HEK293T (cell line): ENCODE measurements at regions not wholly inside any gene's neighbourhood (a gene's known extent, or its start where the extent isn't known, plus 50 kb on each side); places are given as distances from the start of the nearest gene placed in this dataset.
"Not testable (repeated sequence)": the region's sequence is repeated elsewhere in the genome, so short reads cannot be mapped to it uniquely, and the experiment has no call there.

Experiments
- CTCF ChIA-PET: fragments of 350-600 bp; formaldehyde crosslinking; extraction: SDS; loops from one replicate; lab custom pipeline; 2021; ENCODE audit warnings: antibody characterized with exemption, inconsistent platforms; lab: Yijun Ruan, JAX
- POLR2A ChIA-PET: fragments of 350-600 bp; formaldehyde crosslinking; extraction: SDS; loops from one replicate; lab custom pipeline; 2020; ENCODE audit warnings: antibody characterized with exemption, inconsistent platforms; lab: Yijun Ruan, JAX
- DNase-seq: peaks from one replicate; pipeline ENCODE4 v3.0.0; 2012; ENCODE audit warnings: mixed read lengths; ENCODE audit errors: extremely low spot score
- ARNT ChIP-seq: fragments of 450-650 bp; IDR thresholded peaks from 2 replicates; pipeline ENCODE4 v1.6.1; 2017; ENCODE audit warnings: mild to moderate bottlenecking
- BHLHE40 ChIP-seq: fragments of 450-650 bp; IDR thresholded peaks from 2 replicates; pipeline ENCODE4 v1.6.1; 2016; ENCODE audit warnings: mild to moderate bottlenecking, moderate library complexity, borderline replicate concordance
- CTBP1 ChIP-seq: fragments of 450-650 bp; IDR thresholded peaks from 2 replicates; pipeline ENCODE4 v1.6.1; 2016; ENCODE audit warnings: borderline replicate concordance
- ELF4 ChIP-seq: fragments of 450-650 bp; IDR thresholded peaks from 2 replicates; pipeline ENCODE4 v1.6.1; 2017; ENCODE audit warnings: antibody characterized with exemption
- FOXA1 ChIP-seq: fragments of 450-650 bp; IDR thresholded peaks from 2 replicates; pipeline ENCODE4 v1.6.1; 2016; ENCODE audit warnings: mild to moderate bottlenecking
- FOXK2 ChIP-seq: fragments of 450-650 bp; IDR thresholded peaks from 2 replicates; pipeline ENCODE4 v1.6.1; 2016; ENCODE audit warnings: mild to moderate bottlenecking
- FOXM1 ChIP-seq: fragments of 450-650 bp; IDR thresholded peaks from 2 replicates; pipeline ENCODE4 v1.6.1; 2017; ENCODE audit warnings: mild to moderate bottlenecking, borderline replicate concordance
- HDGF ChIP-seq: fragments of 450-650 bp; IDR thresholded peaks from 2 replicates; pipeline ENCODE4 v1.6.1; 2017; ENCODE audit warnings: antibody characterized with exemption, borderline replicate concordance
- L3MBTL2 ChIP-seq: fragments of 450-650 bp; conservative IDR thresholded peaks from 2 replicates; pipeline ENCODE4 v1.6.1; 2016; ENCODE audit warnings: mild to moderate bottlenecking
- LEF1 ChIP-seq: fragments of 450-650 bp; IDR thresholded peaks from 2 replicates; pipeline ENCODE4 v1.6.1; 2017; ENCODE audit warnings: mild to moderate bottlenecking, borderline replicate concordance
- NFRKB ChIP-seq: fragments of 450-650 bp; IDR thresholded peaks from 2 replicates; pipeline ENCODE4 v1.6.1; 2016; ENCODE audit warnings: mild to moderate bottlenecking, moderate library complexity
- PKNOX1 ChIP-seq: fragments of 450-650 bp; IDR thresholded peaks from 2 replicates; pipeline ENCODE4 v1.6.1; 2016
- SP1 ChIP-seq: fragments of 450-650 bp; IDR thresholded peaks from 2 replicates; pipeline ENCODE4 v1.6.1; 2017
- SUZ12 ChIP-seq: fragments of 450-650 bp; IDR thresholded peaks from 2 replicates; pipeline ENCODE4 v1.6.1; 2016; ENCODE audit warnings: mild to moderate bottlenecking
- TARDBP ChIP-seq: fragments of 450-650 bp; IDR thresholded peaks from 2 replicates; pipeline ENCODE4 v1.6.1; 2016
- ZNF384 ChIP-seq: fragments of 450-650 bp; IDR thresholded peaks from 2 replicates; pipeline ENCODE4 v1.6.1; 2016

GRCh38 chr6:28609672-28610071 lies 84.0 kb downstream of the GPX5 start:
- POLR2A ChIA-PET: no interaction called here

DNA sequence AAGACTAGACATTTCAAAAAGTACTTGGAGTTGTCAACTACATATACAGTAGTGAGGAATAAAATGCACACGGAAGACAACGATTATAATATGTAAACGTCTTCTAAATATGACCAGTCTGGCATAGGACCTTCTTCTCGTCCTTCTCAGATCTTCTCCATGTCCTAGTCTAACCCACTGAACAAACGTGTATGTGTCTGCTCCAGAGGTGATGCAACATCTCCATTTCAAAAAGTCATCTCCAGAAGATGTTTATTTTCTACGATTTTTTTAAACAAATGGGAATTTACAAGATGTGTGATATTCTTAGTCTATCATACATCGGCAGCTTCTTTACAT lies 89.9 kb downstream of the GPX5 start:
- ChIA-PET CTCF (no interaction called here), POLR2A (no interaction called here)
- TF ChIP-seq LEF1 (no peak), FOXA1 (no peak), L3MBTL2 (no peak)
- DNase-seq: no peak

More at GRCh38 chr6:28609672-28610071, 84.0 kb downstream of the GPX5 start:
- no peak for TF ChIP-seq ZNF384
- TF ChIP-seq FOXK2: no peak
- no peak for TF ChIP-seq FOXA1
- no peak for TF ChIP-seq PKNOX1
- no peak for TF ChIP-seq SP1
- TF ChIP-seq L3MBTL2: no peak
- no peak for TF ChIP-seq FOXM1
- TF ChIP-seq NFRKB: no peak
- no peak for TF ChIP-seq LEF1
- TF ChIP-seq HDGF: no peak
- no peak for TF ChIP-seq CTBP1
- no peak for TF ChIP-seq ARNT
- no peak for TF ChIP-seq BHLHE40
- no peak for TF ChIP-seq TARDBP
- CTCF ChIA-PET: no interaction called here
- DNase-seq: no peak

- ChIA-PET POLR2A (no interaction called here), CTCF (no interaction called here)
- TF ChIP-seq PKNOX1 (no peak), BHLHE40 (no peak), SUZ12 (no peak), ZNF384 (no peak), ARNT (no peak), FOXA1 (no peak), CTBP1 (no peak), NFRKB (no peak), FOXM1 (no peak), TARDBP (no peak), ELF4 (no peak), FOXK2 (no peak), LEF1 (no peak), SP1 (no peak), HDGF (no peak), L3MBTL2 (no peak)
- DNase-seq: no peak
Observed at GRCh38 chr6:28615955-28616747, 90.5 kb downstream of the GPX5 start.

- ChIA-PET CTCF (no interaction called here), POLR2A (no interaction called here)
- TF ChIP-seq HDGF: no peak
- no peak for TF ChIP-seq LEF1
- DNase-seq: no peak
Observed at GRCh38 chr6:28618898-28619555, 93.3 kb downstream of the GPX5 start.

DNA sequence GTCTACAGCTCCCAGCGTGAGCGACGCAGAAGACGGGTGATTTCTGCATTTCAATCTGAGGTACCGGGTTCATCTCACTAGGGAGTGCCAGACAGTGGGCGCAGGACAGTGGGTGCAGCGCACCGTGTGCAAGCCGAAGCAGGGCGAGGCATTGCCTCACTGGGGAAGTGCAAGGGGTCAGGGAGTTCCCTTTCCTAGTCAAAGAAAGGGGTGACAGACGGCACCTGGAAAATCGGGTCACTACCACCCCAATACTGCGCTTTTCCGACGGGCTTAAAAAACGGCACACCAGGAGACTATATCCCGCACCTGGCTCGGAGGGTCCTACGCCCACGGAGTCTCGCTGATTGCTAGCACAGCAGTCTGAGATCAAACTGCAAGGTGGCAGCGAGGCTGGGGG lies 95.6 kb downstream of the GPX5 start:
- CTCF ChIA-PET, DNase-seq, POLR2A ChIA-PET: not testable (repeated sequence)

- POLR2A ChIA-PET, CTCF ChIA-PET: not testable (repeated sequence)
Observed at GRCh38 chr6:28623242-28623641, 97.6 kb downstream of the GPX5 start.

GRCh38 chr6:28626386-28626785 lies 100.7 kb downstream of the GPX5 start:
- DNase-seq, POLR2A ChIA-PET, CTCF ChIA-PET: not testable (repeated sequence)

More at GRCh38 chr6:28623242-28623641, 97.6 kb downstream of the GPX5 start:
- not testable (repeated sequence) for DNase-seq

- TF ChIP-seq SUZ12 (no peak), BHLHE40 (no peak), SP1 (no peak), FOXK2 (no peak), ELF4 (no peak), TARDBP (no peak), NFRKB (no peak), PKNOX1 (no peak), LEF1 (no peak), L3MBTL2 (no peak), FOXM1 (no peak), ZNF384 (no peak)
- ChIA-PET POLR2A (no interaction called here), CTCF (no interaction called here)
- no peak for DNase-seq
Observed at GRCh38 chr6:28632326-28632851, 106.7 kb downstream of the GPX5 start.
